ENCODE measurements at regions not wholly inside any gene's neighbourhood (a gene's known extent, or its start where the extent isn't known, plus 50 kb on each side); places are given as distances from the start of the nearest gene placed in this dataset.

- TF ChIP-seq CTCF (IDR thresholded peaks at IDR 0.05 in 4 of 5, conservative IDR thresholded peaks at IDR 0.05 in 1 of 5) (no peak), POLR2A (IDR thresholded peaks at IDR 0.05) (no peak)
Measured at GRCh38 chr9:23372703-23373102, 453.3 kb downstream of the ELAVL2 start.

All from gastrocnemius medialis (tissue), 4 donors.